HG02840 (cell line): ENCODE measurements at regions not wholly inside any gene's neighbourhood (a gene's known extent, or its start where the extent isn't known, plus 50 kb on each side); places are given as distances from the start of the nearest gene placed in this dataset.
"Not testable (repeated sequence)": the region's sequence is repeated elsewhere in the genome, so short reads cannot be mapped to it uniquely, and the experiment has no call there.

Source experiments
- ATAC-seq: cut with Tn5 transposase; IDR thresholded peaks from one replicate; pipeline ENCODE4 v1.9.1; 2021; ENCODE audit warnings: mild to moderate bottlenecking, moderate library complexity, moderate number of reproducible peaks; ENCODE audit not compliant: unreplicated experiment, low FRiP score

- no peak for ATAC-seq
Observed at GRCh38 chr16:76796978-76797377, 394.0 kb upstream of the MON1B start.

- no peak for ATAC-seq
Observed at GRCh38 chr16:76797457-76797856, 393.5 kb upstream of the MON1B start.

GRCh38 chr16:76800196-76800595 lies 390.8 kb upstream of the MON1B start:
- ATAC-seq, result no peak

GRCh38 chr16:76801357-76801756 lies 389.6 kb upstream of the MON1B start:
- no peak for ATAC-seq

GRCh38 chr16:76816475-76816874 lies 374.5 kb upstream of the MON1B start:
- ATAC-seq, result no peak

GRCh38 chr16:76818606-76819181 lies 372.3 kb upstream of the MON1B start:
- no peak for ATAC-seq

- ATAC-seq, result no peak
Observed at GRCh38 chr16:76819226-76819916, 371.6 kb upstream of the MON1B start.

- no peak for ATAC-seq
Observed at GRCh38 chr16:76824221-76824620, 366.8 kb upstream of the MON1B start.

- no peak for ATAC-seq
Observed at GRCh38 chr16:76824791-76825190, 366.2 kb upstream of the MON1B start.

GRCh38 chr16:76835339-76835738 lies 355.7 kb upstream of the MON1B start:
- no peak for ATAC-seq

- no peak for ATAC-seq
Observed at GRCh38 chr16:76835779-76836300, 355.1 kb upstream of the MON1B start.

- ATAC-seq, result no peak
Observed at GRCh38 chr16:76837872-76838271, 353.1 kb upstream of the MON1B start.

GRCh38 chr16:76854234-76854633 lies 336.8 kb upstream of the MON1B start:
- ATAC-seq, result no peak

GRCh38 chr16:76856112-76856511 lies 334.9 kb upstream of the MON1B start:
- no peak for ATAC-seq

- no peak for ATAC-seq
Observed at GRCh38 chr16:76857402-76857801, 333.6 kb upstream of the MON1B start.

GRCh38 chr16:76862901-76863300 lies 328.1 kb upstream of the MON1B start:
- ATAC-seq, result no peak

GRCh38 chr16:76866994-76867393 lies 324.0 kb upstream of the MON1B start:
- ATAC-seq, result no peak

GRCh38 chr16:76875898-76876297 lies 315.1 kb upstream of the MON1B start:
- ATAC-seq, result no peak

- no peak for ATAC-seq
Observed at GRCh38 chr16:76879420-76879819, 311.6 kb upstream of the MON1B start.

GRCh38 chr16:76880523-76880922 lies 310.5 kb upstream of the MON1B start:
- not testable (repeated sequence) for ATAC-seq

- no peak for ATAC-seq
Observed at GRCh38 chr16:76882105-76882504, 308.9 kb upstream of the MON1B start.

- no peak for ATAC-seq
Observed at GRCh38 chr16:76883076-76883475, 307.9 kb upstream of the MON1B start.
